ENCODE measurements at regions not wholly inside any gene's neighbourhood (a gene's known extent, or its start where the extent isn't known, plus 50 kb on each side); places are given as distances from the start of the nearest gene placed in this dataset.
A peak's percentile ranks its signal among the peaks of the same experiment; 100 is the strongest.

DNA sequence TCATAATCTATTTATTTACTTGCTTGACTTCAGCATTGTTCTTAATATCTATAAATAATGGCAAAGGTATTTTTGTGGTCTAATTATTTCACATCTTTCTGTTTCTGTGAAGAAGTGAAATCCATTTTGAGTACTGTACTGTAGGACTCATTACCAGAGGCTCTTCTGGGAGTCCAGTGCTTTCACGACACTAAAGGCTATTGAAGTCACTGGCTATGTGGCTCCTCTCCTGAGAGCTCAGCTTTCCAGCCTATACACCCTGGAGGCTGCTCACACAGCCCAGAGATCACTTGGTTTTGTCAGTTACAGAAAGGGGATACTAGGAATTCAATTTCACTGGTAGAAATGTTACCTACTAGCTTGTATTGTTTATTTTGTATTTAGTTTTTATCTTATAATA, 547.3 kb downstream of the TAF11L14 start:
- 60 to 88% methylated on average over 1 of the region's 1 CpG for WGBS, 2 donors

DNA sequence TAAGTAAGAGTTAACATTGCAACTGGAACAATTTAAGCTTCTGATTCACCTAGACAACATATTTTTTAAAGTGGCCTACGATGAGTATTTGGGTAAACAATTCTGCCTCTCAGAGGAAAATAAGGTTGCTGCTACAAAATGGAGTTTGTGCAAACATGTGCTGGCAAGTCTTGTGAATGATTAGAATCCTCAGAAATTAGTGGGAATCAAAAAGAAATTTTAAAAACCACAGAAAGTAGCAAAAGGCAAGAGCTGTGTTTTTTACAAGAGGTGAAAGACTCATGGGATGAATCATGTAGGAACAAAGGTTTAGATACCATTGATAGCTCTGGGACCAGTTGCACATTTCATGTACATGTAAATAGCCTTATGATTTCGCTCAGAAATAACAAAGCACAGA, 561.6 kb downstream of the TAF11L14 start:
- H3K9me3 ChIP-seq (ENCODE audit: control insufficient read depth in 4 of 4, insufficient read depth in 3 of 4, low read length in 3 of 4) = peaks cover 0 to 6% (median 3%) of the 10 kb centered on the region in 4 donors
- H3K36me3 ChIP-seq (ENCODE audit: control insufficient read depth in 4 of 4, insufficient read depth in 4 of 4, low read length in 4 of 4) = no peaks in the 10 kb centered on the region
- TF ChIP-seq, protein P1, sequence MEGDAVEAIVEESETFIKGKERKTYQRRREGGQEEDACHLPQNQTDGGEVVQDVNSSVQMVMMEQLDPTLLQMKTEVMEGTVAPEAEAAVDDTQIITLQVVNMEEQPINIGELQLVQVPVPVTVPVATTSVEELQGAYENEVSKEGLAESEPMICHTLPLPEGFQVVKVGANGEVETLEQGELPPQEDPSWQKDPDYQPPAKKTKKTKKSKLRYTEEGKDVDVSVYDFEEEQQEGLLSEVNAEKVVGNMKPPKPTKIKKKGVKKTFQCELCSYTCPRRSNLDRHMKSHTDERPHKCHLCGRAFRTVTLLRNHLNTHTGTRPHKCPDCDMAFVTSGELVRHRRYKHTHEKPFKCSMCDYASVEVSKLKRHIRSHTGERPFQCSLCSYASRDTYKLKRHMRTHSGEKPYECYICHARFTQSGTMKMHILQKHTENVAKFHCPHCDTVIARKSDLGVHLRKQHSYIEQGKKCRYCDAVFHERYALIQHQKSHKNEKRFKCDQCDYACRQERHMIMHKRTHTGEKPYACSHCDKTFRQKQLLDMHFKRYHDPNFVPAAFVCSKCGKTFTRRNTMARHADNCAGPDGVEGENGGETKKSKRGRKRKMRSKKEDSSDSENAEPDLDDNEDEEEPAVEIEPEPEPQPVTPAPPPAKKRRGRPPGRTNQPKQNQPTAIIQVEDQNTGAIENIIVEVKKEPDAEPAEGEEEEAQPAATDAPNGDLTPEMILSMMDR (IDR thresholded peaks at IDR 0.05; ENCODE audit: control extremely low read depth, extremely low read depth) = no peak
- no peak for ATAC-seq (ENCODE audit: insufficient read depth, low FRiP score)
- H3K27me3 ChIP-seq (ENCODE audit: control insufficient read depth in 3 of 3, insufficient read depth in 3 of 3, low read length in 2 of 3) = no peaks in the 10 kb centered on the region
- H3K27ac ChIP-seq (ENCODE audit: low read depth in 1 of 2, low read length in 1 of 2) = no peak overlapping the region
- no peak overlapping the region for H3K4me3 ChIP-seq
- H3K4me1 ChIP-seq (ENCODE audit: control insufficient read depth in 5 of 5, insufficient read depth in 5 of 5, low read length in 5 of 5) = no peaks in the 10 kb centered on the region
- DNase-seq = no peak
- H3K9ac ChIP-seq (ENCODE audit: insufficient read depth in 1 of 2, low read length in 2 of 2) = no peak overlapping the region
- WGBS, 2 donors = 62 to 70% methylated on average over 2 of the region's 2 CpGs

More for the DNA sequence above, 547.3 kb downstream of the TAF11L14 start:
- Histone ChIP-seq H3K9ac (ENCODE audit: insufficient read depth in 1 of 2, low read length in 2 of 2) (no peak overlapping the region), H3K4me3 (no peak overlapping the region), H3K4me1 (ENCODE audit: control insufficient read depth in 5 of 5, insufficient read depth in 5 of 5, low read length in 5 of 5) (no peaks in the 10 kb centered on the region), H3K27ac (ENCODE audit: low read depth in 1 of 2, low read length in 1 of 2) (no peak overlapping the region), H3K36me3 (ENCODE audit: control insufficient read depth in 4 of 4, insufficient read depth in 4 of 4, low read length in 4 of 4) (no peaks in the 10 kb centered on the region), H3K27me3 (ENCODE audit: control insufficient read depth in 3 of 3, insufficient read depth in 3 of 3, low read length in 2 of 3) (no peaks in the 10 kb centered on the region), H3K9me3 (ENCODE audit: control insufficient read depth in 4 of 4, insufficient read depth in 3 of 4, low read length in 3 of 4) (peaks cover 0 to 3% (median 0%) of the 10 kb centered on the region in 4 donors)
- TF ChIP-seq, protein P1 (IDR thresholded peaks at IDR 0.05; ENCODE audit: control extremely low read depth, extremely low read depth) = no peak
- DNase-seq (no peak), ATAC-seq (ENCODE audit: insufficient read depth, low FRiP score) (no peak)

DNA sequence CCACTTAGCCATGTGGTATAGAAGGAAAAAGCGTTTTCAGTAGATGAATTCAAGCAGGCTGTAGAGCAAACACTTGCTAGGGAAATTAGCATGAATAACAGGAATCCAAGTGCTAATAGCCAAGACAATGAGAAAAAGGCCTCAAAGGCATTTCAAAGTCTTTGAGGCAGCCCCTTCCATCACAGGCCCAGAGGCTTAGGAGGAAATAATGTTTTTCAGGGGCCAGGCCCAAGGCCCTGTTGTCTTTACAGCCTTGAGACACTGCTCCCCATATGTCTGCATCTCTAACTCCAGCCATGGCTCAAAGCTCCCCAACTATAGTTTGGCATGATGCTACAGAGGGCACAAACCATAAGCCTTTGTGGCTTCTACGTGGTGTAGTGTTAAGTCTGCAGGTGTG, 563.5 kb downstream of the TAF11L14 start:
- H3K27ac ChIP-seq (ENCODE audit: low read depth in 1 of 2, low read length in 1 of 2) = no peak overlapping the region
- ATAC-seq (ENCODE audit: insufficient read depth, low FRiP score) = no peak
- peaks cover 0 to 6% (median 3%) of the 10 kb centered on the region in 4 donors for H3K9me3 ChIP-seq (ENCODE audit: control insufficient read depth in 4 of 4, insufficient read depth in 3 of 4, low read length in 3 of 4)
- no peak overlapping the region for H3K9ac ChIP-seq (ENCODE audit: insufficient read depth in 1 of 2, low read length in 2 of 2)
- 71 to 79% methylated on average over 2 of the region's 2 CpGs for WGBS, 2 donors
- peaks cover 0 to 3% (median 0%) of the 10 kb centered on the region in 5 donors for H3K4me1 ChIP-seq (ENCODE audit: control insufficient read depth in 5 of 5, insufficient read depth in 5 of 5, low read length in 5 of 5)
- TF ChIP-seq, protein P1 (IDR thresholded peaks at IDR 0.05; ENCODE audit: control extremely low read depth, extremely low read depth) = no peak
- DNase-seq = no peak
- H3K27me3 ChIP-seq (ENCODE audit: control insufficient read depth in 3 of 3, insufficient read depth in 3 of 3, low read length in 2 of 3) = no peaks in the 10 kb centered on the region
- H3K4me3 ChIP-seq = no peak overlapping the region
- H3K36me3 ChIP-seq (ENCODE audit: control insufficient read depth in 4 of 4, insufficient read depth in 4 of 4, low read length in 4 of 4) = no peaks in the 10 kb centered on the region

DNA sequence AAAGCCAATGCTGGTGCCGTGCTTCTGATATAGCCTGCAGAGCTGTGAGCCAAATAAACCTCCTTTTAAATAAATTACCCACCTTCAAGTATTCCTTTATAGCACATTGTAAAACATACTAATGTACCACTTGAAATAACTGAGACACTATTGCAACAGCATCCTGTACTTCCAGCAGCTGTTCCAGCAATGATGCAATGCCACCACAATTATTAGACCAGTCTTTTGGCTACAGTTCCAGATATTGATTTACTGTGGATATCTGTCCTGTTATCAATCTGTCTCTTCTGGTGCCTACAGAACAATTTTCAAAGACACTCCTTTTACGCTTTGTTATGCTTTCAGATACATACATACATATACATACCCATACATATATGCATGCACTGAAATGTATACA, 567.9 kb downstream of the TAF11L14 start:
- Histone ChIP-seq H3K9me3 (ENCODE audit: control insufficient read depth in 4 of 4, insufficient read depth in 3 of 4, low read length in 3 of 4) (peaks cover 0 to 11% (median 3%) of the 10 kb centered on the region in 4 donors), H3K4me1 (ENCODE audit: control insufficient read depth in 5 of 5, insufficient read depth in 5 of 5, low read length in 5 of 5) (peaks cover 0 to 3% (median 0%) of the 10 kb centered on the region in 5 donors), H3K9ac (ENCODE audit: insufficient read depth in 1 of 2, low read length in 2 of 2) (no peak overlapping the region), H3K27ac (ENCODE audit: low read depth in 1 of 2, low read length in 1 of 2) (no peak overlapping the region), H3K4me3 (no peak overlapping the region), H3K27me3 (ENCODE audit: control insufficient read depth in 3 of 3, insufficient read depth in 3 of 3, low read length in 2 of 3) (no peaks in the 10 kb centered on the region), H3K36me3 (ENCODE audit: control insufficient read depth in 4 of 4, insufficient read depth in 4 of 4, low read length in 4 of 4) (no peaks in the 10 kb centered on the region)
- DNase-seq = peak; percentile 19 to 74 (median 52)
- 60 to 83% methylated on average over 2 of the region's 2 CpGs for WGBS, 2 donors
- no peak for ATAC-seq (ENCODE audit: insufficient read depth, low FRiP score)
- TF ChIP-seq, protein P1 (IDR thresholded peaks at IDR 0.05; ENCODE audit: control extremely low read depth, extremely low read depth) = no peak
